Trophoblast cell (in vitro differentiated cells and primary cell): ENCODE measurements at regions not wholly inside any gene's neighbourhood (a gene's known extent, or its start where the extent isn't known, plus 50 kb on each side); places are given as distances from the start of the nearest gene placed in this dataset.
A peak's percentile ranks its signal among the peaks of the same experiment; 100 is the strongest.

Source experiments
- DNase-seq, 2 donors: peaks; one replicate each; pipeline ENCODE4 v3.0.0-alpha.2; 2016
- H2AFZ ChIP-seq: 2 replicates; pipeline ENCODE4 v1.6.1; 2013; ENCODE audit warnings: low read length, moderate library complexity, mild to moderate bottlenecking; ENCODE audit not compliant: insufficient read depth, poor library complexity
- H2AK5ac ChIP-seq: 2 replicates; pipeline ENCODE4 v1.6.1; 2013; ENCODE audit warnings: mild to moderate bottlenecking, low read length
- H2BK120ac ChIP-seq: 2 replicates; pipeline ENCODE4 v1.6.1; 2013; ENCODE audit warnings: low read length, mild to moderate bottlenecking, moderate library complexity; ENCODE audit not compliant: insufficient read depth, poor library complexity
- H2BK12ac ChIP-seq: 2 replicates; pipeline ENCODE4 v1.6.1; 2013; ENCODE audit warnings: mild to moderate bottlenecking, low read length, moderate library complexity
- H2BK5ac ChIP-seq: 2 replicates; pipeline ENCODE4 v1.6.1; 2013; ENCODE audit warnings: low read length, low read depth, moderate library complexity, mild to moderate bottlenecking; ENCODE audit not compliant: poor library complexity
- H3K14ac ChIP-seq: 2 replicates; pipeline ENCODE4 v1.6.1; 2013; ENCODE audit warnings: mild to moderate bottlenecking, low read length
- H3K18ac ChIP-seq: 2 replicates; pipeline ENCODE4 v1.6.1; 2013; ENCODE audit warnings: mild to moderate bottlenecking, low read length
- H3K23ac ChIP-seq: 2 replicates; pipeline ENCODE4 v1.6.1; 2013; ENCODE audit warnings: low read length
- H3K27ac ChIP-seq: 2 replicates; pipeline ENCODE4 v1.5.1; 2013; ENCODE audit warnings: low read depth, mild to moderate bottlenecking, inconsistent platforms, low read length, moderate library complexity
- H3K27me3 ChIP-seq: 2 replicates; pipeline ENCODE4 v1.6.1; 2013; ENCODE audit warnings: inconsistent platforms, mild to moderate bottlenecking, low read length, moderate library complexity; ENCODE audit not compliant: insufficient read depth
- H3K36me3 ChIP-seq, 2 experiments: 1 replicate in 1 of 2; 2 replicates in 1 of 2; pipeline ENCODE4 v1.6.1; 2013; ENCODE audit warnings: low read length in 2 of 2, mild to moderate bottlenecking in 2 of 2, moderate library complexity in 1 of 2; ENCODE audit not compliant: insufficient read depth in 2 of 2, control insufficient read depth in 1 of 2
- H3K4ac ChIP-seq: 2 replicates; pipeline ENCODE4 v1.6.1; 2013; ENCODE audit warnings: low read depth, mild to moderate bottlenecking, low read length, moderate library complexity
- H3K4me1 ChIP-seq, 2 experiments: 1 replicate in 1 of 2; 2 replicates in 1 of 2; pipeline ENCODE4 v1.6.1; 2013; ENCODE audit warnings: low read length in 2 of 2, mild to moderate bottlenecking in 2 of 2, moderate library complexity in 1 of 2; ENCODE audit not compliant: insufficient read depth in 2 of 2, control insufficient read depth in 1 of 2
- H3K4me2 ChIP-seq: 2 replicates; pipeline ENCODE4 v1.6.1; 2013; ENCODE audit warnings: inconsistent platforms, mild to moderate bottlenecking, low read length, moderate library complexity
- H3K4me3 ChIP-seq: 2 replicates; pipeline ENCODE4 v1.5.1; 2013; ENCODE audit warnings: mild to moderate bottlenecking, low read depth, low read length, inconsistent platforms
- H3K79me1 ChIP-seq: one replicate; pipeline ENCODE4 v1.6.1; 2013; ENCODE audit warnings: low read length
- H3K79me2 ChIP-seq: 2 replicates; pipeline ENCODE4 v1.6.1; 2013; ENCODE audit warnings: low read length, mild to moderate bottlenecking; ENCODE audit not compliant: control insufficient read depth, insufficient read depth, poor library complexity
- H3K9ac ChIP-seq: 2 replicates; pipeline ENCODE4 v1.6.1; 2013; ENCODE audit warnings: mild to moderate bottlenecking, low read length
- H3K9me3 ChIP-seq: 2 replicates; pipeline ENCODE4 v1.6.1; 2013; ENCODE audit warnings: low read depth, mild to moderate bottlenecking, control low read depth, inconsistent platforms, low read length; ENCODE audit not compliant: insufficient read depth
- H4K12ac ChIP-seq: 2 replicates; pipeline ENCODE4 v1.6.1; 2013; ENCODE audit warnings: low read depth, mild to moderate bottlenecking, low read length, moderate library complexity
- H4K8ac ChIP-seq: 2 replicates; pipeline ENCODE4 v1.6.1; 2013; ENCODE audit warnings: low read depth, mild to moderate bottlenecking, low read length, moderate library complexity
- H4K91ac ChIP-seq: one replicate; pipeline ENCODE4 v1.6.1; 2013; ENCODE audit warnings: low read depth, mild to moderate bottlenecking, low read length, moderate library complexity
- WGBS: extraction: QIAGEN DNeasy Blood & Tissue Kit; methylation state at CpG from one replicate; pipeline ENCODE4 v1.1.7; 2013; ENCODE audit warnings: missing lambda C conversion rate; ENCODE audit not compliant: insufficient read length, insufficient coverage; ENCODE audit errors: extremely low coverage; 5-methylcytosine and 5-hydroxymethylcytosine counted together

GRCh38 chr10:36301539-36301938 is 659.4 kb upstream of the FZD8 start:
- no peak overlapping the region for H3K14ac ChIP-seq
- no peak overlapping the region for H3K18ac ChIP-seq
- no peak overlapping the region for H2AK5ac ChIP-seq
- H3K79me2 ChIP-seq = no peaks in the 10 kb centered on the region
- H3K27me3 ChIP-seq = no peaks in the 10 kb centered on the region
- no peaks in the 10 kb centered on the region for H3K79me1 ChIP-seq
- no peaks in the 10 kb centered on the region for H3K4me1 ChIP-seq
- H3K4me2 ChIP-seq = no peak overlapping the region
- H3K9me3 ChIP-seq = no peaks in the 10 kb centered on the region
- no peak overlapping the region for H2BK120ac ChIP-seq
- no peak overlapping the region for H3K23ac ChIP-seq
- H3K27ac ChIP-seq = no peak overlapping the region
- H2BK5ac ChIP-seq = no peak overlapping the region
- no peak overlapping the region for H3K4ac ChIP-seq
- H4K8ac ChIP-seq = no peak overlapping the region
- no peak overlapping the region for H3K4me3 ChIP-seq
- H3K36me3 ChIP-seq = no peaks in the 10 kb centered on the region
- no peak overlapping the region for H3K9ac ChIP-seq
- H2AFZ ChIP-seq = no peak overlapping the region
- WGBS = no CpG with 5 or more reads among the region's 1 CpG
- DNase-seq = no peak
- H4K12ac ChIP-seq = no peak overlapping the region
- no peak overlapping the region for H2BK12ac ChIP-seq
- H4K91ac ChIP-seq = no peak overlapping the region

DNA sequence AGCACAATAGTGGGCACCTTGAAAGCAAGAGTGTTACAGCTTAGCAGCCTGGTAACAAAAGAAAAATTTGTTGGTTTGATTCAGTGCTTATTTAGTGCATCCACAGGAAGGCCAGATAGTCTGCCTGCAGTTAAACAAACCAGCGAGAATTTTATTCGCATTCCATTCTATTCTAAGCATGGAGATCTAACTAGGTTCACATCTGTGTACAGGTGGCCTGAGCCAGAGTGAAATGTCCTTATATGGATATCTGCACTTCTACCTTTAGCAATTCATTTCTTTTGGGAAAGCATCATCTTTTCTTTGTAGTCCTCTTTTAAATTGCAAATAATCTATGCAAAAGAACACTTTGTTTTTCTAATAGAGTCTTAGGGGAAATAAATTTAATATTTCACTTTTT is 659.0 kb upstream of the FZD8 start:
- H2BK5ac ChIP-seq = no peak overlapping the region
- no peak overlapping the region for H3K27ac ChIP-seq
- H3K23ac ChIP-seq = no peak overlapping the region
- H3K4ac ChIP-seq = no peak overlapping the region
- DNase-seq = no peak
- H2AK5ac ChIP-seq = no peak overlapping the region
- H4K91ac ChIP-seq = no peak overlapping the region
- no peaks in the 10 kb centered on the region for H3K27me3 ChIP-seq
- no peak overlapping the region for H3K14ac ChIP-seq
- no peak overlapping the region for H4K8ac ChIP-seq
- no peak overlapping the region for H3K4me3 ChIP-seq
- H4K12ac ChIP-seq = no peak overlapping the region
- no peak overlapping the region for H2AFZ ChIP-seq
- no peak overlapping the region for H2BK120ac ChIP-seq
- no peaks in the 10 kb centered on the region for H3K79me1 ChIP-seq
- no CpG with 5 or more reads among the region's 2 CpGs for WGBS
- H3K9me3 ChIP-seq = no peaks in the 10 kb centered on the region
- H3K36me3 ChIP-seq = no peaks in the 10 kb centered on the region
- no peaks in the 10 kb centered on the region for H3K4me1 ChIP-seq
- H2BK12ac ChIP-seq = no peak overlapping the region
- H3K18ac ChIP-seq = no peak overlapping the region
- H3K9ac ChIP-seq = no peak overlapping the region
- H3K79me2 ChIP-seq = no peaks in the 10 kb centered on the region
- no peak overlapping the region for H3K4me2 ChIP-seq

GRCh38 chr10:36283827-36284226 is 641.7 kb upstream of the FZD8 start:
- no CpG with 5 or more reads among the region's 14 CpGs for WGBS
- no peak overlapping the region for H3K4me3 ChIP-seq
- H3K4ac ChIP-seq = no peak overlapping the region
- DNase-seq = no peak
- peaks cover 10% of the 10 kb centered on the region for H3K79me1 ChIP-seq
- peaks cover 2% of the 10 kb centered on the region for H3K9me3 ChIP-seq
- H2BK5ac ChIP-seq = no peak overlapping the region
- peaks cover 5 to 10% of the 10 kb centered on the region in 2 experiments for H3K4me1 ChIP-seq
- no peak overlapping the region for H3K27ac ChIP-seq
- no peak overlapping the region for H3K18ac ChIP-seq
- peaks cover 0 to 2% of the 10 kb centered on the region in 2 experiments for H3K36me3 ChIP-seq
- no peak overlapping the region for H4K12ac ChIP-seq
- no peak overlapping the region for H4K8ac ChIP-seq
- H2AFZ ChIP-seq = no peak overlapping the region
- no peak overlapping the region for H3K14ac ChIP-seq
- no peak overlapping the region for H3K9ac ChIP-seq
- peak overlapping the region; percentile 24 for H4K91ac ChIP-seq
- H3K23ac ChIP-seq = no peak overlapping the region
- no peak overlapping the region for H2BK120ac ChIP-seq
- no peak overlapping the region for H3K4me2 ChIP-seq
- no peaks in the 10 kb centered on the region for H3K27me3 ChIP-seq
- H3K79me2 ChIP-seq = peaks cover 2% of the 10 kb centered on the region
- peak overlapping the region; percentile 77 for H2BK12ac ChIP-seq
- H2AK5ac ChIP-seq = no peak overlapping the region

DNA sequence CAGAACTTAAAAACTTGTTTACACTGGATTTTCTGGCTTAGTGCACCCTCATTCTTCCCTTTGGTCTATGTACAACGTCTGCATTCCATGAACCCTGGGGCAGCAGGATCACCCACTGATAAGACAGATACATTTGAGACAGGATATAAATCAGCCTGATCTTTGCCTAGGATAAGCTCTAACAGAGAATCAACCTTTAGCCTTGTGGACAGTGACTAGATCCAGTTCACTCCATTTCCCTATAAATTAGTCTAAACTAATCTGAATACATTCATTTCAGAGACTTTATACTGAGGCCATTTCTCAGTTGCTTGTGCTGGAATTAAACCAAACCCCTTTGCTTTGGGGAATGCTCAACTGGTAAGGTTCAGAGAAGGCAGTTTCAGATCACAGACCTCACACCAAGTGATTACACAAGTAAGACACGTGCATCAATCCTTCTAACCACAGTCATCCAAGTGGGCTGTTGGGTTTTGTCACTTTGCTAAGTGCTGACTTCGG is 639.8 kb upstream of the FZD8 start:
- Histone ChIP-seq H4K12ac (no peak overlapping the region), H3K18ac (no peak overlapping the region), H3K14ac (no peak overlapping the region), H4K91ac (no peak overlapping the region), H3K9ac (no peak overlapping the region), H3K79me1 (peaks cover 10% of the 10 kb centered on the region), H3K27ac (peak overlapping the region; percentile 42), H2AK5ac (no peak overlapping the region), H2AFZ (no peak overlapping the region), H2BK120ac (no peak overlapping the region), H3K27me3 (no peaks in the 10 kb centered on the region), H3K36me3 (peaks cover 0 to 2% of the 10 kb centered on the region in 2 experiments), H2BK5ac (peak overlapping the region; percentile 42), H3K23ac (no peak overlapping the region), H4K8ac (no peak overlapping the region), H3K4ac (no peak overlapping the region), H3K4me3 (no peak overlapping the region), H3K79me2 (peaks cover 2% of the 10 kb centered on the region), H3K4me1 (peaks cover 5 to 10% of the 10 kb centered on the region in 2 experiments), H3K4me2 (no peak overlapping the region), H3K9me3 (peaks cover 2% of the 10 kb centered on the region), H2BK12ac (no peak overlapping the region)
- DNase-seq = no peak
- WGBS = no CpG with 5 or more reads among the region's 3 CpGs
